Kasumi-1 (cell line): ENCODE measurements at regions not wholly inside any gene's neighbourhood (a gene's known extent, or its start where the extent isn't known, plus 50 kb on each side); places are given as distances from the start of the nearest gene placed in this dataset.
"Not testable (repeated sequence)": the region's sequence is repeated elsewhere in the genome, so short reads cannot be mapped to it uniquely, and the experiment has no call there.

Experiments used
- DNase-seq, 2 experiments: peaks; one replicate each; lab custom pipeline; 2025; lab: John Stamatoyannopoulos, UW

DNA sequence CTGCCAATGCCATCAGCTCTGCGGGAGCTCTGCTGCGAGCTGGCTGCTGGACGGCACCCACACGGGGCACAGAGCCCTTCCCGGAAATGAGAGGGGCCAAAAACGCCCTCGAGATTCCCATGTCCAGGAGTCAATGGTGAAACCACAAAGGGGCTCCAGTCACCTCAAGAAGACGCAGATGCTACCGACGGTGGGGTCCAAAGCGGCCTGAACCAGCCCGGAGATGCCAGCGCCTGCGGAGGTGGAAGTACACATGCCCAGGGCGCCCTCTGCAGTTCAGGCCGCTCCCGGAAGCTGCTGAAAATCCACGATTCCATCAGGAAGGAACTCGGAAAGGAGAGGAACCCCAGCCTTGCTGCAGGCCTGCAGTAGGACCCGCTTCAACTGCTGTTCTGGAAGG lies 82.4 kb upstream of the SELENOP start:
- DNase-seq, result no peak

DNA sequence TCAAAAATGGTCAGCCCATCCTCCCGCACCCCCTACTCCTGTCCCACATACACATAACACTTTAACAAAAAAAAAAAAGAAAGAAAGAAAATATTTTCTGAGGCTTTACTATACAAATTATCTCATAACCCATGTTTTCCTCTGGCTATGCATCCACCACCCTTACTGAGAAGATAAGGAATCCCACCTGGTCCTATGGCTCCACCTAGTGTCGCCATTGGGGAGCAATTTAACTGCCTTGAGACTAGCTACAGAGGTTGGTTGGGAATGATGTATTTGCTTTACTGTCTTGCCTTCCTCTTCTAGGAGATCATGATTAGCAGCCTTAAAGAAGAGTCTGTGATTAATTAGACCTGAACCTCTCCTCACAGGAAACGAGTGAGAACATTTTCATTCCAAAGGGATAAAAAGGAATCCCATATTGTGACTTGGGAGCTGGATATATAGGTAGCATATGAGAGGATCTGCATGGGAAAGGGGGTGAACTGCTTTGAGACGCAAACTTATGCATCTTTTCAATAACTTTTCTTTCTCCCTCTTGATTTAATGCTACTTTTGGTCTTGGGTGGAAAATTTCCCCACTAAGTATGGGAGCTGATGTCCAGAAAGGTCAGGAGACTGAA lies 77.7 kb upstream of the SELENOP start:
- DNase-seq, result peak; percentile 68 to 75

DNA sequence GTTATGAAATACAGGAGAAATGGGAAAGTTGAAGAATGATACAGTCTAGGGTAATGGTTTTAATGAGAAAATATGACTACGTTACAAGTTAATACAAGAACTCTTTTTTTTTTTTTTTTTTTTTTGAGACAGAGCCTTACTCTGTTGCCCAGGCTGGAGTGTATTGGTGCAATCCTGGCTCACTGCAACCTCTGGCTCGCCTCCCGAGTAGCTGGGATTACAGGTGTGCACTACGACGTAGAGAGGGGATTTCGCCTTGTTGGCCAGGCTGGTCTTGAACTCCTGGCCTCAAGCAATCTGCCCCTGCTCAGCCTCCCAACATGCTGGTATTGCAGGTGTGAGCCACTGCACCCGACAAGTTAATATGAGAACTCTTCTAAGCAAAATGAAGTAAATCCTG lies 77.1 kb upstream of the SELENOP start:
- DNase-seq, result no peak

GRCh38 chr5:42887575-42887974 lies 75.9 kb upstream of the SELENOP start:
- no peak for DNase-seq

- DNase-seq, result no peak
Observed at GRCh38 chr5:42887097-42887496, 75.4 kb upstream of the SELENOP start.

- DNase-seq, result no peak
Observed at GRCh38 chr5:42886635-42887034, 74.9 kb upstream of the SELENOP start.

DNA sequence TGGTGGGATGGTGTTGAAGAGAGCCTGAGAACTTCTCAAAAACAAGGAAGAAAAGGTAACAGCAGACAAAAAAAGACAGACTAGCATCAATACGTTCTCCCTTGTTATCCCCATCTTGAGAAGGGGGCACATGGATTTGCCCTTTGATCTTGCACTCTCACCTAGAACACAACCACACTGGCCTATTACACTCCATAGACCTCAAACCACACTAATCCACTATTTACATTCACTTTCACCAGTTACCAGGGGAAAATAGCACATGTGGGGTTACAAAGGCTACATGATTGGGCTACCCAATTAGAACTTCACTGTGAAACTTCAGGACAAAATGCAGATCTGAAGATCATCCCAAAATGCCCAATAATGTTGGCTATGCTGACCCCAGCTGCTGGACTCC lies 72.6 kb upstream of the SELENOP start:
- DNase-seq, result no peak

DNA sequence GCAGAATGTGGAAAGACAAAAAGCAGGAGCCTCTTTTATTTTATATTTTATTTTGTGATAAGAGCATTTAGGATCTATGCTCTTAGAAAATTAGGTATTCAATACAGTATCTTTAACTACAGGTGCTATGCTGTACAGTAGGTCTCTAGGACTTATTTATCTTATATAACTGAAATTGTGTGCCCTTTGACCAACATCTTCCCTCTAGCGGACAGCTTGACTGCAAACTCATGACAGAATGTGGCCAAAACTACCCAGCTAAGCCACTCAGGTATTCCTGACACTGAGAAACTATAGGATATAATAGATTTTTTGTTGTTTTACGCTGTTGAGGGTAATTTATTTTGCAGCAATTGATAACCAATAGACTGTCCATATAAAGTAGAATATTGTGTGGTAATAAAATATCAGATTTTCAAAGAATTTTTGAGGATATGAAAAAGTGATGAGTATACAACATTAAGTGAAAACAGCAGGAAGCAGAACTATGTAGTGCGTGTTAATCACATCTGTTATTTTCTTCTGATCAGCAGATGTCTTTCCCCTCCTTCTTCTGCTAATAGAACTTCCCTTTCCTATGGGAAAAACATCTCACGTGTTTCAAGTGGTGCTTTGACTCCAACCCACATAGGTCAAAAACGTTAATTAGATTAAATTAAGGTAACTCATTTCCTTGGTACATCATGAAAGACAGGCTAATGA lies 69.9 kb upstream of the SELENOP start:
- DNase-seq, result no peak

GRCh38 chr5:42880496-42881150 lies 68.9 kb upstream of the SELENOP start:
- no peak for DNase-seq

- no peak for DNase-seq
Observed at GRCh38 chr5:42879291-42879690, 67.6 kb upstream of the SELENOP start.

- no peak for DNase-seq
Observed at GRCh38 chr5:42878550-42878949, 66.9 kb upstream of the SELENOP start.

DNA sequence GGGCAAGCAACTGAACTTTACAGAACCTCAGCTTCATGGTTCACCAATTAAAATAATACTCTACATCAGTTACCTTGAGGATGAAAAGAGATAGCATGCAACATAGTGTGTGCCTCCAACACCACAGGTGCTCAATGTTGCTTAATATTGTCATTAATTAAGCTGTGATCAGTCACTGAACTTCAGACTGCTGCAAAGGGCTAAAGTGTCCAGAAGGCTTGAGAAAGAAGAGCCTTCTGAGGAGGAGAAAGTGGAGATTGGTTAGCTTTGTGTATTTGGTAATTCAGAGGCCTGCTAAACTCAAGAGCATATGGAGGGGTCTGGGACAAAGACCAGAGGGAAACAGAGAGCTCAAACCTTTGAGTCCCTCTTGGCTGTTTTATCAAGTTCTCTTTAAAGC lies 66.3 kb upstream of the SELENOP start:
- no peak for DNase-seq

DNA sequence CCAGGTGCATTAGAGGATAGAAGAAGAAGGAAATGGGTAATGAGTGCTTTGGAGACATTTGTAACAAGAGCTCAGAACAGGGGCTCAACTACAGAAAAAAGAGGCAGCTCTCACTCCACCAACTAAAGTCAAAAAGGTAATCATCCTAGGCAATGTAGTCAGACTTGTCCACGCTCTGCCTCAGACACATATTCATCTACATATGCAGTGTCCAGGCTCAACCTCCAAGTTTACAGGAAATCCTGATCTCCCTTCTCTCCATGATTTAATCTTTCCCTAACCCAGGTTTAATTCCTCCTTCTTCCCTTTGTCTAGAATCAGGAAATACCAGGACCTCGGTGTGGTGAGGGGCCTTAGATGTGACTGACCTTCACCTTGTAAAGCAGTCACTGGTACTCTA lies 65.7 kb upstream of the SELENOP start:
- no peak for DNase-seq

DNA sequence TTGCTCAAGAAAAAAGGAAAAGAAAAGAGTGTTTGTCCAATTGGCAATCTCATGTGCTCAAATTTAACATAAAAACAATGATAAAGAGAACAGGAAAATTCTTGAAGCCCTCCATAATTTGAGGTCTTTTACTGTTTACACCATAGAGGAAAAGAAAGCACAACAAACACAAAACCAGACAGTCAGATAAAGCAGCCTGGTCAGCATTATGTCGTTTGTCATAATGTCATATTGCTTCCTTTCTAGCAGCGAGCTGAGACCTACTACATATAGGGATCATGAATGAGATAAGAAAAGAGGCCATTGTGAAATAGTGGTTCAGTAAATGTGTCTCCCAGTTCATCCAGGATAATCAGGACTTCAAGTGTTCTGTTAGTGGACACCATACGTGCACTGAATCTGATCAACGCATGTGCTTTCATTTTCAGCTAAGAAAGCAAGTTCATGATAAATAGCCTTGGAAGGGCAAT lies 64.7 kb upstream of the SELENOP start:
- no peak for DNase-seq

GRCh38 chr5:42875785-42876374 lies 64.2 kb upstream of the SELENOP start:
- DNase-seq, result no peak

GRCh38 chr5:42875211-42875610 lies 63.5 kb upstream of the SELENOP start:
- DNase-seq, result no peak

DNA sequence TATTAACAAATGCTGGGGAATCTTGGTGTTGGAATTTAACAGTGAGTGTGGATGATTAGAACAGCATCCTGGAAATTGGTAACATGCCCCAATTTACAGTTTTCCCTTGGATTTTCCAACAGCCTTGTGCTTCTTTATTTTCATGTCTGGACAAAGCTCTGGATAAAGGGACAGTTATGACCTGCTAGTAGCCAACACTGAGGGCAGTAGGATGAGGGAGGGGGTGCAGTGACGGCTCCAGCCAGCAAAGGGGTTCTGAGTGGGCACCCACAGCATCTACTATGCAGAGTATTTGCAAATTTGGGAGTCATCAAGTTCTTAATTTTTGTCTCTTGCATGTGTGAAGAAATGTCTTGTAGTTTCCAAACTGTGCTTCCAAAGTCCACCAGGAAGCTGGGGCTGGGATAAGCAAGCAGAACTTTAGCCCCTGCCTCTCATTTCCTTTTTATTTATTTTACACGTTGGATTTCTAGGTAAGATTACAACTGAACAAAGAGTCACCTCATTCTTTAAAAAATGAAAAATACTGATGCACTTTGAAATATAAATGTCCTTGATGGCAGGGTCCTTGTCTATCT lies 63.0 kb upstream of the SELENOP start:
- DNase-seq, result no peak

- DNase-seq, result no peak
Observed at GRCh38 chr5:42872865-42873264, 61.2 kb upstream of the SELENOP start.

- no peak for DNase-seq
Observed at GRCh38 chr5:42870882-42871418, 59.3 kb upstream of the SELENOP start.

- DNase-seq, result not testable (repeated sequence)
Observed at GRCh38 chr5:42868417-42868816, 56.7 kb upstream of the SELENOP start.

- DNase-seq, result not testable (repeated sequence)
Observed at GRCh38 chr5:42864749-42865148, 53.1 kb upstream of the SELENOP start.
